ENCODE measurements at regions not wholly inside any gene's neighbourhood (a gene's known extent, or its start where the extent isn't known, plus 50 kb on each side); places are given as distances from the start of the nearest gene placed in this dataset.
"Not testable (repeated sequence)": the region's sequence is repeated elsewhere in the genome, so short reads cannot be mapped to it uniquely, and the experiment has no call there.

DNA sequence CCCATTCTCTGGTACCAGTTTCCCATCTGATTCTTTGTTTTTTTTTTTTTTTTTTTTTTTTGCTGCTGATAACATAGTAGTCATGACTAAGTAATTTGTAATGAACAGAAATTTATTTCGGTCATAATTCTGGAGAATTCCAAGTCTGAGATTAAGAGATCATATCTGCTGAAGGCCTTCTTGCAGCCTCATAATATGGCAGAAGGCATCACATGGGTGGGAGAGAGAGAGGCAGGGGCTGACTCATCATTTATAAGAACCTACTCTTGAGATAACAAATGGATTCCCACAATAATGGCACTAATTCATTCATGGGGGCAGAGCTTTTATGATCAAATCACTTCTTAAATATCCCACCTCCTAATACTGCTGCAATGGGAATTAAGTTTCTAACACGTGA, 1034.3 kb downstream of the STIM2 start:
- no peak for DNase-seq

DNA sequence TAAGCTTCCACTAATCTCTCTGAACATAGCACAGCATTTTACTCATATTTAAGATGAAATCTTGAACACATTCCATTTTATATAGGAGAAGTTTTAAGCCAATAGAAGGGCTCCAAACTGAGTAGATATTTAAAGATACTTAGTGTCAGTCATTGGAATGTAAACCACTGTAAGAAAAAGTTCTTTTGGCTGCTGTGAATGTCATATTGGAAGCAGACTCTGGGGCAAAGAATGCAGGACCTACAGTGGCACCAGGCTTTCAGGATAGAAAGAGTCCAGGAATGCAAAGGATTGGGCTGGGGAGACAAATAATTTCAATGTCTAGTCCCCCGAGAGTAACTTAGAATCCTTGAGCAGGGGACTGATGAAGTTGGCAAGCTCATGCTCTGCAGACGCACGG, 1047.7 kb downstream of the STIM2 start:
- DNase-seq, result no peak

DNA sequence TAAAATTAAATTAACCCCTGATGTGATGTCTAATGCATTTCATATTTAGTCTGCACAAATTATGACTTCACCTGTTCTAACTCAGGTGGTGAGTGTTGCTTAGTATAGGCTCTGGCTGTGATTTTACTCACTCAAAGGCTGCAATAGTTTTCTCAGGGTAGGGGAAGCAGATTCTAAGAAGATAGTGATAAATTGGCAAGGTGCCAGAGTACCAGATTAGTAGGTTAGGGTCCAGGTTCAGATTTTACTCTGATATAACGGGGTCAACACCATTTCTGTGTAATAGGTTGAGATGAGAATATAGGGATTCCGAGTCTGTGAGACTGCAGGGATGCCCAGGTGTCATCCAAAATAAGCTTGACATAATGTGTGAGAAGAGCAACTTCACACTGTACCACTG, 1049.6 kb downstream of the STIM2 start:
- DNase-seq, result no peak

DNA sequence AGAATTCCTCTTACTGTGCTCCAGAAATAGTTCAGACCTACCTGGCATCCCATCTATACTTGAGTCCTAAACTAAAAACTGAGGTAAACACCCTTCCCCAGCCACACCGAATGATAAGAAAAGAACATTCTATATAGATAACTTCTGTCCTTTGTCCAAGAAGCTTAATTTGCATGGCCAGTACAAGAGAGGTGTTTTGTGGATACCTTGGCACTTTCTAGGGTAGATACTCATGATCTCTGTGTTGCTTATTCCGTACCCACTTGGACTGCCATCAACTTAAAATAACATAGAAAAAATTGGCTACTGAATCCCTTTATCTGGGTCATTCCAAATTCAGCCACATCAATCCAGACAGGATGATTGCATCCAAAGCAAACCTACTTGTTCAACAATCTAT, 1050.4 kb downstream of the STIM2 start:
- DNase-seq, result no peak

DNA sequence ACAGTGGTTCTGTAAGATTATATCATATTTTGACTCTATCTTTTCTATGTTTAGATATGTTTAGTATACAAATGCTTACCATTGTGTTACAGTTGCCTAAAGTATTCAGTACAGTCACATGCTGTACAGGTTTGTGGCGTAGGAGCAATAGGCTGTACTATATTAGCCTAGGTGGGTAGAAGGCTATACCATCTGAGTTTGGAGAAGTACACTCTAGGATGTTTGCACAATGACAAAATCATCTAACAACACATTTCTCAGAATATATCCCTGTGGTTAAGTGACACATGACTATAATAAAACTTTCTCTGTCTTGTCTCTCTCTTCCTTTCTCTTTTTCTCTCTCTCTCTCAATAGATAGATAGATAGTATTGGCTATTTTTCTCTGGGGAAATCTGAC, 1053.1 kb downstream of the STIM2 start:
- DNase-seq, result no peak

DNA sequence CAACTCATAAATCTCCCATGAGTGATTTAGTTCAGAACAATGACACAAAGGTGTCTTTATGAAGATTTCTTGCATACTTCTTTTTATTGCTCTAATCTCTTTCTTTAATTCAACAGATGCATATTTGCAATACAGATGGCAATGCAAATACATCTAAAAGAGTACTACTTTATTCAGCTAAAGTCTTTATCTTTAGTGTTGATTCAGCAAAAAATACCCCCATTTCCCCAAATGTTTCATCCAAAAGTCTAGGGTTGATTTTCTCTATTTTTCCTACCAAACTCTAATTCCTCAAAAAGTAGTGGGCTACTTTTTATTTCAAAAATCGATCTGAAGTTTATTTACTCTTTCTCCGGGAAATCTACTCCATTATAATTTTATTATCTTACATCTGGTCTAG, 1055.2 kb downstream of the STIM2 start:
- no peak for DNase-seq

DNA sequence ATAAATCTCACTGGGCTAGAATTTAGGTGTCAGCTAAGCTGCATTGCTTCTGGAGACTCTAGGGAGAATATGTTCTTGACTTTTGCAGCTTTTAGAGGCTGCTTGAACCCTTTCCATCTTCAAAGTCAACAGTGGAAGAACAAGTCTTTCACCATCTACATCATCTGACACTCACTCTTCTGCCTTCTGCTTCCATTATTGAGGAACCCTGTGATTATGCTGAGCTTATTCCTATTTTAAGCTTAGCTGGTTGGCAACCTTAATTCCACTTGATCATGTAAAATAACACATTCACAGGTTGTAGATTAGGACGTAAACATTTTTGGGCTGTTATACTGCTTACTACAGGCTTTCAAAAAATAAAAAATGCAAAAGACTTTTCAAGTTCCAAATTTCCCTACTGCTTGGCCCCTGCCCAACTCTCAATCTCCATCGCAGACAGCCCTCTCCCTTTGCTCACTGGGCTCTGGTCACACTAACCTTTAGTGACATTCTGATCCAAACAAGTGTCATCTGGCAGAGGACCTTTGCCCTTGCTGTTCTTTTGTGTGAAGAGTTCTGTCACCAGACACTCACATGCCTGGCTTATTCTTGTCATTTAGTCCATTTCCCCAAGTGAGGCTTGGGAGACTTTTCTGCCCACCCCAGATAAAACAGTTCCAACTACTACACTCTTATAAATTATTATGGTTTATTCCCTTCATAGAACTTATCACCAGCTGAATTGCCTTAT, 1056.0 kb downstream of the STIM2 start:
- DNase-seq, result no peak

DNA sequence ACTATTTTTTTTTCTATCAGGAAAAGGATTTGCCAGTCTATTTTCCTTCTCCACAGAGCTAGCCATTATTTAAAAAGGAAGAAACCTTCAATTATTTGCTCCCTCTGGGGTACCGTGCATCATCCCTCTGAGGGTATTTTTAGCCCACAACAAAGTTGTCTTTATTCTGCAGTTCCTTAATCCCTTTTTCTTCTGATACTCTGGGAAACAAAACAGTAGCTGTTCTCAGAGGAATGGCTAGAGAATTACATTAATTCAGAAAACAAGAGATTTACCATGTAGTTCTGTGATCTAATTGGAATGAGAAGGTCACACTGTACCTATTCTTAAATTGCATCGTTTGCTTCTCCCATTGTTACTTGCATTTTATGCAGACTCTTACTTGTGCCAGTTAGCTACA, 1056.7 kb downstream of the STIM2 start:
- DNase-seq, result no peak

DNA sequence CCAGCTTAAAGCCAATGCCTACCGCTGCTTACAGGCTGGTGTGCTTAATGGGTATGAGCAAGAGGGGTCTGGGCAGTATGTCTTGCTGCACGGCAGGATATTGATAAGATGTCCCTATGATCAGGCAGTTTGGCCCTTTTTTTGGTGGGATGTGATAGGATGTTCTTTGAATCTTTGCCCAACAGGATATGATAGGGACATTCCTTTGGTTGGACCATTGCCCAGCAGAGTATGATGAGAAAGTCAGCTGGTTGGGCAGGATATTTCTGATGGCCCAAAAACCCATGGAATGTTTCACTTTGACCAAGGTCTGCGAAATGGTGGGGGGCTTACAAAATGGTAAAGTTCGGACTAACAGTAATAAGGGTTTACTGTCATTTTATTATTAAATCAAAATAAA, 1060.6 kb downstream of the STIM2 start:
- no peak for DNase-seq

DNA sequence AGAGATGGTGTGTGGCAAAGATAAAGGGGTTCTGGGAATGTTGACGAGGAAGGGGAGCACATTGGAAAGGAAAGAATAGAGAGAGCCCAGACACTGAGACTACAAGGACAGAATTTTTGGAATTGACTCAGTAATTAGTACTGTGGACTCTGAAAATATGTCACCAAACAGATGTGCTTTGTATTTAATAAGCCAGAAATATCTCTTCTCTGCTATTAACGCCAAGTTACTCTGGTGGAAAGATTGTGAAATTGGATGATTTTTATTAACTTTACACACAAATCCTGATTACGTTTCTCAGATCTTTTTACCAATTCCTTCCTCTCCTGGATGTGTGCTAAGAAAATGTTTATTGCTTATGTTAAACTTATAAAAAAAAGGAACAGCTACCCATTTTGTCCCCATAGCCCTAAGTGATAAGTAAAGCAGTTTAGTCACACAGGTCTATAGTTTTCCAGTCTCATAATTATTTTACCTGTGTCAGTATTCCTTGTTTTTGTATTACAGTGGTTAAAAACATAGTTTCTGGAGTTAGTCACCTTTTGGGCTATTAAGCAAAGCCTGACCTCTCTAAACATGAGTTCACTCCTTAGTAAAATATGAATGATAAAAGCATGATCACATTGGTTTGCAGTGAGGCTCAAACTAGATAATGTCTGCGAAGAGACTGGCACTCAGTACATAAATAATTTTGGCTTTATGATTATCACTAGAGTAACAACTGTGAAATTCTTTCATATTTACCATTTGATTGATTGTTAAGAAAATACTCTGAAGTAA, 1068.3 kb downstream of the STIM2 start:
- no peak for DNase-seq

DNA sequence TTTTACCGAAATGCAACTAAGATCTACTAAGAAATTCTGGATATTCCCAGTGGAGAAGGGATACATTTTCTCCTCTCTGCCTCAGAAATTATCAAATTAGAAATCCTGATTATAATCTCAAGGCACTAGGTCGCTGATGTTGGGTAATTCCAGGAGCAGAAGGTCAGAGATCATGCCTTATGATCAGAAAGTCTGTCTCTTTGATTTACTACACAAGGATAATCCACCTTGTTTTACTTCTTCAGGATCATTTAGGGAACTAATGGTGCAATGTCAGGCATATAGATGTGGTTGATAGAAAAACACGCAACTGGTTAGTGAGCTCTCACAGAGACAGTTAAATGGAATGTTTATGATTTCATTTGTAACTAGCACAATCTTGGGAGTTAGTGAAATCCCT, 1069.7 kb downstream of the STIM2 start:
- DNase-seq, result no peak

DNA sequence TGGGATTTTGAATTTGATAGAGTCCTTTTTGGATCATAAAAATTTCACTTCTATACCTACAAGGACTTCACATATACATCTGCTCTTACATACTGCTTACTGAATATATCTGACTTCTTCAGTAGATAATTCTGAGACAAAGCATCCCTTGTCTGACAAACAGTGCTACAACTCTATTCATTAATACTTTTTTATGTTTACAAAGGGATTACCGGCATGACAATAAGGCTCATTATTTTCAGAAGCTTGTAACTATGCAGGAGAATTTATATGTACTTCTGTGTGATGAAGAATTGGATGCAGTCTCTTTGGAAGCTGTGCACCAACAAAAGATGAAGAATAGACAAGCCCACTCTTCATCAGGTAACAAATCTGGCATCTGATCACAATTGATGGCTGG, 1070.3 kb downstream of the STIM2 start:
- no peak for DNase-seq

DNA sequence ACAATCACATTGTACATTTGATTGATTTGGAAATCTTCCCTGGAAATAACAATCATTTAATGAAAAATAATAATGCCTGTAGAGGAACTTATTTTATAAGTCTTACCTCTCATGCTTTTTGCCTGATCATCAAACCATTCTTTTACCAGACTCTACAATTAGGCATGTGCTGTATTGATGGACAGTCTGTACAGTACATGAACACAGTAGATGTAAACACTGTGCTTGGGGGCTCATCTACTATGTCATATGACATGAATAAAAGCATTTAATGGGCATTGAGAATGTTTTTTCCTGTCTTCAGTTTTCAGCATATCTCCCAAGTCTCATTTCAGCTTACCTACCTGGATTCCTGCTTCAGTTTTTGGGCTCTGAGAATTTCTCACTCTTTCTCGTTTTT, 1070.9 kb downstream of the STIM2 start:
- DNase-seq, result no peak

DNA sequence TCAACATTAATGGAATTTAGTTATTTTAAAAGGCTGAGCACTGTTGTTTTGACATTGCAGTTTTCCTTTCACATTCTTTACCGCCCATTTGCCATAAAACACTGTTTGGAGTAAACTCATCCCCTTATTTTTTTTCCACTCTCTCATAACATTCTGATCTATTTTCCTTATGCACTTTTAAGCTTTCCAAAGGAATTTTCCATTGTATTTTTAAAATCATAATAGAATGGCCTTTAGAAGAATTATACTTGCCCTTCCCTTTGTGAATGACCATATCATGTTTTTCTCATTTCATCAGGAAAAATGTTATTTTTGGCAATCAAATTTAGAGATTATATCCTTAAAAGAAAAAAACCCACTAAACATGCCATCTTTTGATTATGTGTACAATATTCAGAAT, 1074.2 kb downstream of the STIM2 start:
- no peak for DNase-seq

DNA sequence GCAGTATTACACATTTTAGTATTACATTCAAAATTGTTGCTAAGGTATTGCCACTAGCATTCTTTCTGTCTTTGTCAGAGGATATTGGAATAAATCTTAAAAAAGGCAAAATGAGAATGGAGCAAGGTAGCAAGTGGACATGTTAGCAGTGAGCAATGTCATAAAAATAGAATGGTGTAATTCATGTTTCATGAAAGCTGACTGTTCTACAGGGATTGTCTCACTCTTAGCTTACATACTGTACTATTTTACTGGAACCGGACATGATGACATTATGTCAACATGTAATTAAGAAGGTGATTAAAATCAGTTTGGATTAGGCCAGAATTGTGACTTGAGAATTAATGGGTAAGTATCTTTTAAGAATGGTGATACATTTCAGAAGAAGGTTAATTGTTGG, 1086.2 kb downstream of the STIM2 start:
- DNase-seq, result no peak

DNA sequence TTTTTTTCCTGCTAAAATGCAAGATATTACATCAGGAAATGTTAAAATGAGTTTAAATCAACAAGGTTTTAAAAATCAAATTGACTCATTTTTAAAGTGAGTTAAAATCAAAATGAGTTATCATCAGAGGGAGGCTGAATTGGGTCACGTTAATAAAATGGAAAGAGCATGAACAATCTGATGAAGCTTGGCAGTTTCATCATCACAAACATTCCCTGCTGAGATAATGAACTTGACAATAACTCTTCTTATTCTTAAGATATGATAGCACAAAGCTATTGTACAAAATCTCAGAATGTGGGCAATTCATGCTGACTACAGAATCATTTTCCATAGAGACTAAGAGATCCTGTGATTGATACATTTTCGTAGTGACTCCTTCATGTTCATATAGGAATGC, 1086.7 kb downstream of the STIM2 start:
- DNase-seq, result no peak

DNA sequence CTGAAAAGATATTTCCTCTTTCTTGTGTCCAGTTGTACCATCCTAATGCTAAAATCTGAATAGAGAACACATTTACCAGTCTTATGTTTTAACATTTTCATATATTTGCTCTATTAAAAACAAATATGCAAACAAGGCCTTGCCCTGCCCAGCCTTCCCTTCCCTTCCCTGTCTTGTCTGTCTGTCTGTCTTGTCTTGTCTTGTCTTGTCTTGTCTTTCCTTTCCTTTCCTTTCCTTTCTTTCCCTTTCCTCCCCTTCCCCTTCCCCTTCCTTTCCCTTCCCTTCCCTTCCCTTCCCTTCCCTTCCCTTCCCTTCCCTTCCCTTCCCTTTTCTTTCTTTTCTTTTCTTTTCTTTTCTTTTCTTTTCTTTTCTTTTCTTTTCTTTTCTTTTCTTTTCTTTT, 1103.5 kb downstream of the STIM2 start:
- no peak for DNase-seq

DNA sequence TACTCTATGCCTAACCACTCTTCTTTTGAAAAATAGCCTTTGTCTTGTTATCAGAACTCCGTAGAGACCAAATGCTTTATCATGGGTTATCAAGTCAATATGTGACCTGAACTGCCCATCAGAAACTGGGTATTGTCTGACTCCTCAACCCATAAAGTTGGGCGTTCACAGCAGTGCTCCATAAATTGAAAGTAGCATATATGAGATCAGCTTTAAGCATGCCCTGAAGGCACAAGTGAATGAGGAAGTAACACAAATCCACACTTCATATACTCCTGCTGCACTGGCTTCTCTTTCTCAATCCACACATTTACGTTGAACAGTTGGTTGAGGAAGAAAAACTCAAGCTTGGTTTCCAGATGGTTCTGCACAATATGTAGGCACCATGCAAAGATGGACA, 1106.0 kb downstream of the STIM2 start:
- DNase-seq, result no peak

DNA sequence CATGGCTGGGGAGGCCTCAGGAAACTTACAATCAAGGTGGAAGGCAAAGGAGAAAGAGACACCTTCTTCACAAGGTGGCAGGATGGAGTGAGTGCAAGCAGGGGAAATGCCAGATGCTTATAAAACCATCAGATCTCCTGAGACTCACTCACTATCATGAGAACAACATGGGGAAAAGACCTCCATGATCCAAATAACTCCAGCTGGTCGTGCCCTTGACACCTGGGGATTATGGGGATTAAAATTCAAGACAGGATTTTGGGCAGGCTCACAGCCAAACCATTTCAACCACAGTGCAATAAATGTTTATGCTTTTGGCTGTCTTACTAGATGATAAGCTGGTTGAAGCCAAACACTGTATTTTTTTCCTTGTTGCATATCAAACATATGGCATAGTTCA, 1112.4 kb downstream of the STIM2 start:
- DNase-seq, result no peak

DNA sequence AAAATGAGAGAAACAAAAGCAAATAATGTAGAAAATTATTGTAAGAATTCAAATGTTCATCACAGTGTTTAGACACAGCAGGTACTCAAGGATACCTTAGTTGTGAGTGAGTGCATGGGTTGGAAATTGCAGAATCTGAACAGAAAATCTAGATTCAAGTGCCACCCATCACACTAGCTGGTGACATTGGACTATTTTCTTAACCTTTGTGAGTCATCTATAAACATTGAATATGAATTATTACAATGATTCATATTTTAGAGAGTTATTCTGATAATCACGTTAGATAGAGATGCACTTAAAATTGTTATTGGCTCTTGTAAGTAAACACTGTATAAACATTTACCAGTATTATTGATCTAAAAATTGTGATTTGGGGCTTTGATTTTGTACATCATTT, 1113.1 kb downstream of the STIM2 start:
- DNase-seq, result no peak

DNA sequence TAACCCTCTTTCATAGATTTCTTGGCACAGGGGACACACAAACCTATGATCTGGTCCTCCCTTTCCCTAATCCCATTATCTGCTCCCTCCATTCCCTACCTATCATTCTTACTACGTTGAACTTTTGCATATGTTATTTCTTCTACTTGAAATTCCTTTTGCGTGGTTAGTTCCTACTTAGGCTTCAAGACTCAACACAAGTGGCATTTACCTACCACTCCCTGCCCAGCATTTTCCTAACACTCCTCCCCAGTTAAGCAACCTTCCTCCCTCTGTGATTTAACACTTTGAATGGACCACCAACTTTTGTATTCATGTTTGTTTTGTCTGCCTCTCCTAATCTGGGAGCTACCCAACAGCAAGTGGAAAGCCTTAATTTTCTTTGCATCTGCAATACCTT, 1113.7 kb downstream of the STIM2 start:
- no peak for DNase-seq

DNA sequence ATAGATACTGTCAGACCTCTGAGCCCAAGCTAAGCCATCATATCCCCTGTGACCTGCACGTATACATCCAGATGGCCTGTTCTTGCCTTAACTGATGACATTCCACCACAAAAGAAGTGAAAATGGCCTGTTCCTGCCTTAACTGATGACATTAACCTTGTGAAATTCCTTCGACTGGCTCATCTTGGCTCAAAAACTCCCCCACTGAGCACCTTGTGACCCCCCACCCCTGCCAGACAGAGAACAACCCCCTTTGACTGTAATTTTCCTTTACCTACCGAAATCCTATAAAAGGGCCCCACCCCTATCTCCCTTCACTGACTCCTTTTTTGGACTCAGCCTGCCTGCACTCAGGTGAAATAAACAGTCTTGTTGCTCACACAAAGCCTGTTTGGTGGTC, 1114.2 kb downstream of the STIM2 start:
- not testable (repeated sequence) for DNase-seq

DNA sequence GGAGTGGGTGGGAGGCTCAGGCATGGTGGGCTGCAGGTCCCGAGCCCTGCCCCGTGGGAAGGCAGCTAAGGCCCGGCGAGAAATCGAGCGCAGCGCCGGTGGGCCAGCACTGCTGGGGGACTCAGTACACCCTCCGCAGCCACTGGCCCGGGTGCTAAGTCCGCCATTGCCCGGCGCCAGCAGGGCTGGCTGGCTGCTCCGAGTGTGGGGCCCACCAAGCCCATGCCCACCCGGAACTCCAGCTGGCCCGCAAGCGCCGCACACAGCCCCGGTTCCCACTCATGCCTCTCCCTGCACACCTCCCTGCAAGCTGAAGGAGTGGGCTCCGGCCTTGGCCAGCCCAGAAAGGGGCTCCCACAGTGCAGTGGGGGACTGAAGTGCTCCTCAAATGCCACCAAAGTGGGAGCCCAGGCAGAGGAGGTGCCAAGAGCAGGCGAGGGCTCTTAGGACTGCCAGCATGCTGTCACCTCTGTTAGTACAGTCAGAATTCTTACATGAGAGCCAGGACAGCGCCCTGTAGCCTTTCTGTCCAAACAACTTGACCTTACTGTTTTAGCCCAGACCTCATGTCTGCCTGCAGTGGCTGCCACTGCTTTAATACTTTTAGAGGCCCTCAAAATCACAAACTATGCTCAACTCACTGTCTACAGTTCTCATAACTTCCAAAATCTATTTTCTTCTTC, 1117.9 kb downstream of the STIM2 start:
- not testable (repeated sequence) for DNase-seq

DNA sequence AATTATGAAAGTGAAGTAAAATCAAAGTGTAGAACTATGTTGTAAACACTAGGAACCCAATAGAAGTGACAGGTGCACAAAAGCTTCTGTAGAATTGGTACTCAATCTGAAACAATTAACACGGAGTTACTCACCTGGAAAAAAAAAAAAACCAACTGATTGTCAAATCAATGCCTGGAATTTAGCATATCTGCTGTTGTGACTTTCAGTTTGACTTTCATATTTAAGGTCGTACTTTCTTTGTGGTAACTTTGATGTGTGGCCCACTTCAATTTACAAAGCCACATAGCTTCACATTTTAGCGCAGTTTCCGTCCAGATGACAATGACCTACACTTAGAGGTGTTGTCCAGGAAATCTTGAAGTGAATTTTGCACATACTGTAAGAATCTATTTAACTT, 1124.9 kb downstream of the STIM2 start:
- DNase-seq, result no peak
